ENCODE measurements at regions not wholly inside any gene's neighbourhood (a gene's known extent, or its start where the extent isn't known, plus 50 kb on each side); places are given as distances from the start of the nearest gene placed in this dataset.
A peak's percentile ranks its signal among the peaks of the same experiment; 100 is the strongest.

GRCh38 chr2:64866797-64867196 is 122.4 kb upstream of the SLC1A4 start:
- H3K27ac ChIP-seq: no peak overlapping the region
- 41% methylated on average over 5 of the region's 8 CpGs; no CpG with 5 or more reads in 1 of the 2 donors for WGBS, 2 donors (ENCODE audit: low coverage in 1 of 2)
- H3K4me1 ChIP-seq: peaks cover 0 to 21% (median 8%) of the 10 kb centered on the region in 3 donors
- no peaks in the 10 kb centered on the region for H3K9me3 ChIP-seq
- H3K27me3 ChIP-seq: no peaks in the 10 kb centered on the region
- no peak for ATAC-seq
- H3K4me3 ChIP-seq: no peak overlapping the region
- H3K36me3 ChIP-seq: no peaks in the 10 kb centered on the region
- TF ChIP-seq EP300 (IDR thresholded peaks at IDR 0.05) (no peak), CTCF (IDR thresholded peaks at IDR 0.05) (no peak), POLR2AphosphoS5 (IDR thresholded peaks at IDR 0.05) (no peak), POLR2A (IDR thresholded peaks at IDR 0.05) (no peak)

- TF ChIP-seq POLR2AphosphoS5 (IDR thresholded peaks at IDR 0.05): no peak
- no peak for TF ChIP-seq CTCF (IDR thresholded peaks at IDR 0.05)
- no peak for TF ChIP-seq POLR2A (IDR thresholded peaks at IDR 0.05)
- no peak for TF ChIP-seq EP300 (IDR thresholded peaks at IDR 0.05)
- Histone ChIP-seq H3K4me1 (peaks cover 0 to 21% (median 8%) of the 10 kb centered on the region in 3 donors), H3K27ac (no peak overlapping the region), H3K27me3 (no peaks in the 10 kb centered on the region), H3K36me3 (no peaks in the 10 kb centered on the region), H3K4me3 (no peak overlapping the region), H3K9me3 (no peaks in the 10 kb centered on the region)
- no peak for ATAC-seq
- WGBS, 2 donors (ENCODE audit: low coverage in 1 of 2): 79 to 86% methylated on average over 5 of the region's 9 CpGs
Measured at GRCh38 chr2:64867253-64867996, 121.8 kb upstream of the SLC1A4 start.

GRCh38 chr2:64869126-64869525 is 120.1 kb upstream of the SLC1A4 start:
- Histone ChIP-seq H3K4me3 (no peak overlapping the region), H3K27ac (no peak overlapping the region), H3K27me3 (no peaks in the 10 kb centered on the region), H3K4me1 (peaks cover 0 to 26% (median 8%) of the 10 kb centered on the region in 3 donors), H3K9me3 (no peaks in the 10 kb centered on the region), H3K36me3 (no peaks in the 10 kb centered on the region)
- no peak for TF ChIP-seq POLR2A (IDR thresholded peaks at IDR 0.05)
- no peak for TF ChIP-seq EP300 (IDR thresholded peaks at IDR 0.05)
- TF ChIP-seq CTCF (IDR thresholded peaks at IDR 0.05): no peak
- no peak for TF ChIP-seq POLR2AphosphoS5 (IDR thresholded peaks at IDR 0.05)
- ATAC-seq: no peak
- 80 to 94% methylated on average over 8 to 10 of the region's 10 CpGs for WGBS, 2 donors (ENCODE audit: low coverage in 1 of 2)

- WGBS, 2 donors (ENCODE audit: low coverage in 1 of 2): 0 to 25% methylated on average over 2 to 5 of the region's 14 CpGs
- no peak overlapping the region for H3K27ac ChIP-seq
- ATAC-seq: peak; percentile 86
- no peaks in the 10 kb centered on the region for H3K9me3 ChIP-seq
- peaks cover 0 to 19% (median 6%) of the 10 kb centered on the region in 3 donors for H3K4me1 ChIP-seq
- no peaks in the 10 kb centered on the region for H3K36me3 ChIP-seq
- TF ChIP-seq POLR2A (IDR thresholded peaks at IDR 0.05) (no peak), POLR2AphosphoS5 (IDR thresholded peaks at IDR 0.05) (no peak), EP300 (IDR thresholded peaks at IDR 0.05) (no peak), CTCF (IDR thresholded peaks at IDR 0.05) (peak; percentile 91 to 98 (median 94))
- peak overlapping the region in 1 of 2 donors; percentile 24 for H3K4me3 ChIP-seq
- H3K27me3 ChIP-seq: no peaks in the 10 kb centered on the region
Measured at GRCh38 chr2:64873472-64873924, 115.7 kb upstream of the SLC1A4 start.

GRCh38 chr2:64874593-64874992 is 114.6 kb upstream of the SLC1A4 start:
- Histone ChIP-seq H3K4me3 (no peak overlapping the region), H3K4me1 (peaks cover 0 to 19% (median 6%) of the 10 kb centered on the region in 3 donors), H3K9me3 (no peaks in the 10 kb centered on the region), H3K36me3 (no peaks in the 10 kb centered on the region), H3K27ac (no peak overlapping the region), H3K27me3 (no peaks in the 10 kb centered on the region)
- ATAC-seq: no peak
- WGBS, 2 donors (ENCODE audit: low coverage in 1 of 2): 58 to 88% methylated on average over 1 of the region's 1 CpG
- TF ChIP-seq CTCF (IDR thresholded peaks at IDR 0.05): no peak
- no peak for TF ChIP-seq POLR2AphosphoS5 (IDR thresholded peaks at IDR 0.05)
- no peak for TF ChIP-seq POLR2A (IDR thresholded peaks at IDR 0.05)
- no peak for TF ChIP-seq EP300 (IDR thresholded peaks at IDR 0.05)
